ENCODE measurements at regions not wholly inside any gene's neighbourhood (a gene's known extent, or its start where the extent isn't known, plus 50 kb on each side); places are given as distances from the start of the nearest gene placed in this dataset.

DNA sequence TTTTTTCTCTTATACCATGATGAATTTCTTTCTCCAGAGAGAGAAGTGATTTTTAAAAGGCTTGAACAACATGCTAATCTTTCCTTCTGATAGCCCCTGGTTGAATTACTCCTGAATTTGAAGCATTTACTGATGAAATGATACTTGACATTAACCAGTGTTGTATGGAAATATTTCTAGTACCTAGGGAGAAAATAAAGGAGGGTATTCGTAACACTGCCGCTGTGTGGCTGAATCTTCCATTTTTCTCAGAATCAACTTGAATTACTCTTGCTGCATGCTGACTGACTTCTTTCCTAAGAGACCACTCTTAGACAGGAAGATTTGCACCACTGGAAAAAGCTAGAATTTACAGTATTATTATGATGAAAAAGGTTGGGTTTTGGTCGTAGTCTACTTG lies 118.3 kb downstream of the FAT3 start:
- TF ChIP-seq, protein P1, sequence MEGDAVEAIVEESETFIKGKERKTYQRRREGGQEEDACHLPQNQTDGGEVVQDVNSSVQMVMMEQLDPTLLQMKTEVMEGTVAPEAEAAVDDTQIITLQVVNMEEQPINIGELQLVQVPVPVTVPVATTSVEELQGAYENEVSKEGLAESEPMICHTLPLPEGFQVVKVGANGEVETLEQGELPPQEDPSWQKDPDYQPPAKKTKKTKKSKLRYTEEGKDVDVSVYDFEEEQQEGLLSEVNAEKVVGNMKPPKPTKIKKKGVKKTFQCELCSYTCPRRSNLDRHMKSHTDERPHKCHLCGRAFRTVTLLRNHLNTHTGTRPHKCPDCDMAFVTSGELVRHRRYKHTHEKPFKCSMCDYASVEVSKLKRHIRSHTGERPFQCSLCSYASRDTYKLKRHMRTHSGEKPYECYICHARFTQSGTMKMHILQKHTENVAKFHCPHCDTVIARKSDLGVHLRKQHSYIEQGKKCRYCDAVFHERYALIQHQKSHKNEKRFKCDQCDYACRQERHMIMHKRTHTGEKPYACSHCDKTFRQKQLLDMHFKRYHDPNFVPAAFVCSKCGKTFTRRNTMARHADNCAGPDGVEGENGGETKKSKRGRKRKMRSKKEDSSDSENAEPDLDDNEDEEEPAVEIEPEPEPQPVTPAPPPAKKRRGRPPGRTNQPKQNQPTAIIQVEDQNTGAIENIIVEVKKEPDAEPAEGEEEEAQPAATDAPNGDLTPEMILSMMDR (IDR thresholded peaks at IDR 0.05): no peak
- no peak for TF ChIP-seq POLR2A (IDR thresholded peaks at IDR 0.05)
